ENCODE measurements at regions not wholly inside any gene's neighbourhood (a gene's known extent, or its start where the extent isn't known, plus 50 kb on each side); places are given as distances from the start of the nearest gene placed in this dataset.

- ChIA-PET POLR2A (ENCODE audit: unreplicated experiment) (no interaction called here), CTCF (no interaction called here)
- H4K5ac ChIP-seq (ENCODE audit: low read depth, low read length): no peak overlapping the region
- no peaks in the 10 kb centered on the region for H3K9me1 ChIP-seq (ENCODE audit: insufficient read depth, low read length)
- H4K20me1 ChIP-seq (ENCODE audit: insufficient read depth, low read length): no peaks in the 10 kb centered on the region
- H3K9ac ChIP-seq (ENCODE audit: low read depth, low read length): no peak overlapping the region
- no peaks in the 10 kb centered on the region for H3K4me1 ChIP-seq (ENCODE audit: control insufficient read depth, insufficient read depth, low read length)
- H3K27me3 ChIP-seq (ENCODE audit: control insufficient read depth, insufficient read depth, low read length): no peaks in the 10 kb centered on the region
- BruUV-seq (replicated peaks): no TSS peak
- no CpG with 5 or more reads among the region's 2 CpGs for WGBS, 2 experiments (ENCODE audit: extremely low coverage in 2 of 2, insufficient read length in 1 of 2)
- no peaks in the 10 kb centered on the region for H3K36me3 ChIP-seq (ENCODE audit: control insufficient read depth, insufficient read depth, low read length)
- no peak overlapping the region for H2BK5ac ChIP-seq (ENCODE audit: low read depth, low read length, poor library complexity, severe bottlenecking)
- H3K18ac ChIP-seq (ENCODE audit: low read depth, low read length): no peak overlapping the region
- intact Hi-C loops (cut with micrococcal nuclease): no loop called here
- H3K4me2 ChIP-seq (ENCODE audit: low read depth, low read length): no peak overlapping the region
- no peak overlapping the region for H2BK120ac ChIP-seq (ENCODE audit: low read depth, low read length)
- H2AFZ ChIP-seq (replicated peaks; ENCODE audit: low read length, poor library complexity): no peak overlapping the region
- dilution Hi-C loops (cut with HindIII; ENCODE audit: low sequenced_read_pairs, unreplicated experiment): no loop called here
- no peak overlapping the region for H4K91ac ChIP-seq (ENCODE audit: insufficient read depth, low read depth, low read length)
- no peak overlapping the region for H3K56ac ChIP-seq (ENCODE audit: extremely low read depth, insufficient read depth, low read length)
- no peak overlapping the region for H3K23ac ChIP-seq (ENCODE audit: low read depth, low read length)
- TF ChIP-seq ELK1 (IDR thresholded peaks at IDR 0.05; ENCODE audit: borderline replicate concordance, low read depth, low read length) (no peak), CEBPB (IDR thresholded peaks at IDR 0.05; ENCODE audit: low read depth, low read length) (no peak), FOS (IDR thresholded peaks at IDR 0.05; ENCODE audit: low read depth, low read length) (no peak), USF2 (IDR thresholded peaks at IDR 0.05; ENCODE audit: low read depth, low read length) (no peak), RAD21 (IDR thresholded peaks at IDR 0.05; ENCODE audit: low read length) (no peak), NFE2L2 (IDR thresholded peaks at IDR 0.05; ENCODE audit: low read depth, low read length) (no peak), RCOR1 (IDR thresholded peaks at IDR 0.05; ENCODE audit: insufficient replicate concordance, low read length) (no peak)
- H3K4me3 ChIP-seq (ENCODE audit: insufficient read depth, low read depth, low read length): no peak overlapping the region
- H2BK20ac ChIP-seq (ENCODE audit: low read depth, low read length): no peak overlapping the region
- ATAC-seq (ENCODE audit: low read depth) (no peak), DNase-seq (no peak)
- H3K27ac ChIP-seq (ENCODE audit: insufficient read depth, low read length): no peak overlapping the region
- H3K9me3 ChIP-seq (ENCODE audit: control insufficient read depth, insufficient read depth, low read length): peaks cover 3% of the 10 kb centered on the region
- H4K8ac ChIP-seq (ENCODE audit: low read depth in 2 of 2, low read length in 2 of 2): no peak overlapping the region
- H3K14ac ChIP-seq (replicated peaks; ENCODE audit: low read depth, low read length): no peak overlapping the region
- no peak overlapping the region for H2BK15ac ChIP-seq (ENCODE audit: low read depth, low read length)
- H2AK9ac ChIP-seq (replicated peaks; ENCODE audit: low read depth, low read length, poor library complexity): no peak overlapping the region
- in situ Hi-C loops (cut with MboI; ENCODE audit: low sequenced_read_pairs): no loop called here
- H3K4ac ChIP-seq (ENCODE audit: low read depth, low read length): no peak overlapping the region
- no peak overlapping the region for H2AK5ac ChIP-seq (ENCODE audit: low read depth, low read length)
- no peaks in the 10 kb centered on the region for H3K79me1 ChIP-seq (ENCODE audit: low read depth in 1 of 2, low read length in 2 of 2)
Observed at GRCh38 chr12:17975239-17975638, 114.8 kb downstream of the RERGL start.

Data from IMR-90 (cell line).